Ammon's horn (tissue), 1 donor: ENCODE measurements at regions not wholly inside any gene's neighbourhood (a gene's known extent, or its start where the extent isn't known, plus 50 kb on each side); places are given as distances from the start of the nearest gene placed in this dataset.
"Not testable (repeated sequence)": the region's sequence is repeated elsewhere in the genome, so short reads cannot be mapped to it uniquely, and the experiment has no call there.

Source experiments
- DNase-seq: peaks from one replicate; pipeline ENCODE4 v3.0.0-alpha.2; 2016; ENCODE audit warnings: low spot score

DNA sequence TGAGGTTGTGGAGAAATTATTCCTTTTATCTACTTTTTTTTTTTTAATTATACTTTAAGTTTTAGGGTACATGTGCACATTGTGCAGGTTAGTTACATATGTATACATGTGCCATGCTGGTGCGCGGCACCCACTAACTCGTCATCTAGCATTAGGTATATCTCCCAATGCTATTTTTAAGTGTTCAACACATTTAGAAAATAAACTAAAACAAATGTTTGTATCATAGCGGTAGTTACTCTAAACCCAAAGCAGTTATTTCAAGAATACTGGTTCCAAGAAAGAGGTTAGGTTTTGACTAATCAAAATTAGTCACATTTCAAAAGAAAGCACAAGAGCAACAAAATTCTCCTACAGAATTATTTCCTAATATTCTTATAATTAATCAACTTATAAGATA is 119.5 kb upstream of the SEM1 start:
- not testable (repeated sequence) for DNase-seq

DNA sequence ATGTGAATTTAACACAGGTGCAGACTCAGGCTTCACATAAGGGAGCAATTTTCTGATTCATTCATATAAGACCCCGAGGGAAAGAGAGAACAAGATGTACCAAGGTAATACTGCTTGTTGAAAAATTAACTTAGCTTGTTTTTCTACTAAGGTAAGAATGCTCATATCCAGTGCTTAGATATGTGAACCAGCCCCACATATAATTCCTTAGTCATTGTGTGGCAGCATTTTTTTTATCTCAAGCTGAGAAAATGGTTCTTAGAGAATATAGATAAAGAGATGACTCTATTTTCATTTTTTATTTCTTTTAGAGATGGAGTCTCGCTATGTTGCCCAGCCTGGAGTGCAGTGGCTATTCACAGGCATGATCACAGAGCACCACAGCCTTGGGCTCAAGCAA is 121.8 kb upstream of the SEM1 start:
- DNase-seq: no peak

DNA sequence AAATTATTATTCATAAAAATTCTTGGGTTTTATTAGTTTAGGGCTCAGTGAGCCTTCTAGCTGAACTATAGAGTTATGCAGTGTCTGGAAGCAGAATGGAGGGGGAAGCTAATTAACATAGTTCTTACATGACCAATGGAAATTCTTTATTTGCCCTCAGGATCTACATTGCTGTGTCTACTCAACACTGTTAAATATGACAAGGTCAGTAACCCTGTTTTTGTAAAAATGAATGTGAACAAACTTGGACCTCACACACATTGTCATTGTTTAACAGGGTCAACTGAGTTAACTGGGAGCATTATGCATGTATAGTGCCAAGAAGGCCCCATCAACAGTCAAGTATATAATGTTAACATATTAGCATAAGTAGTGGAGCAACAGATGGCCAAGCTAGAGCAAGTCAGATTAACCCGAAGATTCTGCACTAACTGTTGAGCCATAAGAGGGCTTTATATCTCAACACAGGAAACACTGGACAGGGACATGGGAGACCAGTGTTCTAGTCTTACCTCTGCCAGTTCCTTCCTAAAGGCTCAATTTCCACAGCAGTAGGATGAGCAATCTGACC is 122.5 kb upstream of the SEM1 start:
- DNase-seq: no peak

DNA sequence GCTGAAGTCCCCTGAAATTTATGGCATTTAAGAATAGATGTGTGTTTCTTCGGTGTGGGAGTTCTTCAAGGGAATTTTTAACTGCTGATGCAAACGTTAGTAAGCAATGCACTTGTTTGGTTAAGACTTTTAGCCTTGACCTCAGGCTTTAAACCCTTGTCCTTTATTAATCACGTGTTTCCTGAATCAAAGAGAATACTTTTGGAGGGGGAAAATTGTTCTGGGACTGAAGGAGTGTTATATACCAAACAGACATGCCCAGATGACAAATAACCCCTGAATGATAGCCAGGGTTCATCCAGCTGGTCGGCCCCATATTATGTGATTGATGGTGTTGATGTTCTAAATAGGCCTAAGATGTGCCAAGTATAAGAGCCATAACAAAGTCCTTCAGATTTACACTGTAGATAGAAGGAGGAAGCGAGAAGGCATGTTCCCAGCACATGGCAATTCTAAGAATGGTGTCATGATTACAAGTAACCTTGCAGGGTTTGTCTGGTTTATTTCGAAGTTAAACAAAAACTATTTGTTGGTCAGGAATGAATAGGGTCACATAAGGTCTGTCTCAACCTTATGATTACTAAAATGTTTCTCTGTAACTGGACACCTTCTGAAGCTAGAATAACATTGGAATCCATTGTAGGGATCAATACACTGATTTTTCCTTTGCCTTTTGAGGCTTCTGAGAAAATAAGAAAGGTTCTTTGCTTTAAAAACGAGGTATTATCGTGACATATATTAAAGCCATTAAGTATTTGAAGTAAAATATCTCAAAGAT is 124.2 kb upstream of the SEM1 start:
- DNase-seq: no peak

DNA sequence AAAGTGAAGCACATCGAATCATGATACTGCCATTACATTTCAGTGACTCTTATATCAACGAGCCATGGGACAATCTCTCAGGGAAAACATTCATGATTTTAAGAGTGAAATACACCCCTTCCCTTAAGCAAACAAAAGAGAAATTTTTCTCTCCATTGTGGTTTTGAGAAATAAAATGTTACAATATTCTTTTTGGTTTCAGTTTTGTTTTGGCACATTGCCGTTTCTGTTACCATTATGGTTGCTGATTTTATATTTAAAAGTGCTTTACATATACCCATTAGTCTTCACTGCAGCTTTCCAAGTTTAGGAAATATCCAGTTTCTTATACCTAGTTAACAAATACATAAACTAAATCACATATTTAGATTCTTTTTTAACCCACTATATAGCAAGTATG is 126.8 kb upstream of the SEM1 start:
- no peak for DNase-seq

GRCh38 chr7:96837593-96837992 is 127.9 kb upstream of the SEM1 start:
- DNase-seq: no peak

GRCh38 chr7:96838481-96838880 is 128.8 kb upstream of the SEM1 start:
- no peak for DNase-seq

GRCh38 chr7:96855139-96855538 is 145.5 kb upstream of the SEM1 start:
- no peak for DNase-seq

GRCh38 chr7:96855691-96856090 is 146.0 kb upstream of the SEM1 start:
- no peak for DNase-seq

- no peak for DNase-seq
Measured at GRCh38 chr7:96869538-96869937, 135.8 kb upstream of the DLX6 start.

GRCh38 chr7:96870185-96870584 is 135.2 kb upstream of the DLX6 start:
- DNase-seq: no peak

DNA sequence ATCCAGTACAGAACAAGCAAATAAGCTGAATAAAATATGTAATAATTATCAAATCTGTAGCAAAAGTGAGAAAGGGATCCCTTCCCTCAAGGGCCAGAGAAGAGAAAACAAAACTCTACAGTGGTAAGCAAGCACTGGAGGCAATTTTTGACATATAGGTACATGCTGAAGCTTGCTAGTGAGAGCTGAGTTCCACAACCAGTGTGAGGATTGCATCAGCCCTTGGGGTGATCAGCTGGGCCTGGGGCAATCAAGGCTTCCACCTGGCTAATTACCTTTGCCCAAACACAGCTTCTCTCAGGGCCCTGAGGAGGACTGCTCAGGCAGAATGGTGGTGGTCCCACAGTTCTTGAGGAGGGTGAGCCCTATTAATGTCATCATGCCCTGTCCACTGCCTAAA is 134.4 kb upstream of the DLX6 start:
- DNase-seq: no peak

DNA sequence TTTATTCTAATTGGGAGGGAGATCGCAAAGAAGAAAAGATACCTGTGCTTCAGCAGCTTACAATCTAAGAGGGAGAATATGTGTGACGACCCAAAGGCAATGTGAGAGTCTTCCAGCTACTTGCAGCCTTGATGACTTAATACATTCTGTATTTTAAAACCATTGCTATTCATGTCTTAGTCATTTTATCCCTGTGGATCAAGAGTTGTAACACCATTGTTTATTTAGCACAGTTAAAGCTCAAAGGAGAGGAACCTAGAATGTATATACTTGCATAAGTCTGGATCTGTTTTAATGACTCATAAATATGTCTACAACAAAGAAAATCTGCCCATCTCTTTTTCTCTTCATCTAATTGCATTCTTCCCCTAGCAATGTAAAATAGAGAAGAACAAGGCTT is 117.9 kb upstream of the DLX6 start:
- DNase-seq: no peak

DNA sequence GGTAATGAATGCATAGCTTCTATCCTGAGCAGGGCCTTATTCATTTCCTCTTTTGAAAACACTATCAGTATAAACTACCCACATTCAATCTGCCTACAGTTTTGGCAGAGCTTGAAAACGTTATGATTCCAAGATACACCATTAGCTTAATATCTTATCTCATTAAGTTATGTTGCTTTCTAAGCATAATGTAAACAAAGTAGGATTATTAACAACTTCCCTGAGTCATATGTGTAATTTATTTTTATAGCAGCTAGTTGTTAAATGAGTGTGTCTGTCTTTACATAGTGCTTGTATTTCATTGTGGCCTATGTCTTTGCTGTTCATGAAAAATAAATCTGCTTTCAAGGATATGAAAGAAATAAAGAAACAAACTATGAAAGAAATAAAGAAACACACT is 106.2 kb upstream of the DLX6 start:
- DNase-seq: no peak

GRCh38 chr7:96901822-96902445 is 103.4 kb upstream of the DLX6 start:
- DNase-seq: no peak

GRCh38 chr7:96903906-96904305 is 101.4 kb upstream of the DLX6 start:
- DNase-seq: no peak

DNA sequence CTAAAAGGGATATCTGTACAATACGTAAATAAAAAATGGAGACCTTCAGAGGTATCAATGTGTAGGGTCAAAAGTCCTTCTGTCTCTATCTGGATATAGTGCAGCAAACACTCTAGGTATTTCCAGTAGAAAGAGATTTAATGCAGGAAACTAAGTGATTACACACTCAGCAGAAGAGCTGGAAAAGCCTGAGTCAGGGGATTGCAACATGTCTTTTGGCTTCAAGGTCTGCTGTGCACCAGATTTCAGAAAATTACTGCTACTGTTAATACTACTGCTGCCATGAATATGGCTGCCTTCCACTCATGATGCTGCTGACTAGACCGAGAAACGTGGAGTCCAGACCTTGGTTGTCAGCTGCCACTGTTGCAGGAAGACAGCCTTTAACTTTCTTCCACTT is 94.9 kb upstream of the DLX6 start:
- DNase-seq: no peak

- DNase-seq: no peak
Measured at GRCh38 chr7:96915029-96915428, 90.3 kb upstream of the DLX6 start.

DNA sequence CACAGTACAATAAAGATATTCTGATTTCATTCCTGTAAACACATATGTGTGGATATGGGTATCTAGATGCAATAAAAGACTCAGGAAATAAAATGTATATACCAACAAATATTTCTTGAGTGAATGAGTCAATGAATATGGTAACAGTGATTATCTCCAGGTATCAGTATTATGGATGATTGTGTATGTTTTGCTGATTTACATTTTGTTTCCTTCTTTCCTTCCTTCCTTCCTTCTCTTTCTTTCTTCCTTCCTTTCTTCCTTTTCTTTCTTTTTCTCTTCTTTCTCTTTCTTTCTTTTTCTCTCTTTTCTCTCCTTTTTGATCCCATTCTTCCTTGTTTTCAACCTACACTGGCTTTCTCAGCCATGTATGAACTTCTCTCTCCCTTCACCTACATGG is 85.3 kb upstream of the DLX6 start:
- no peak for DNase-seq

GRCh38 chr7:96920713-96921112 is 84.6 kb upstream of the DLX6 start:
- no peak for DNase-seq

DNA sequence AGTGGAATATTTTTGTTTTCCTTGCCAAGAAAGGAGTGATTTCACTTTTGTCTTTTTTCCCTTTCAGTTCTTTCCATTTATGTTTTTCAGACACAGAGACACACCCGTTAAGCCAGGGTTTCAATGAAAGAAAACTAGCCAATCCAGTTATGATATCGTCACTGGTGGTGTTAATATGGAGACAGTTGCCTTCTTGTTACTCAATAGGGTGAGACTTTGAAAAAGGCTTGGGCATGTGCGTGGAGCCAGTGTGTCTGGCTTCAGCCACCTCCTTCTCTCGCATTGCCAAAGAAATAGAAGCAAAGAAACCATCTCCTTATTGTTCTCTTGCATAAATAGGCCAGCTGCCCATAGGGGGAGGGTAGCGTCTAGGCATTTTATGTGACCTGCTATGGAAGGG is 84.1 kb upstream of the DLX6 start:
- DNase-seq: no peak

DNA sequence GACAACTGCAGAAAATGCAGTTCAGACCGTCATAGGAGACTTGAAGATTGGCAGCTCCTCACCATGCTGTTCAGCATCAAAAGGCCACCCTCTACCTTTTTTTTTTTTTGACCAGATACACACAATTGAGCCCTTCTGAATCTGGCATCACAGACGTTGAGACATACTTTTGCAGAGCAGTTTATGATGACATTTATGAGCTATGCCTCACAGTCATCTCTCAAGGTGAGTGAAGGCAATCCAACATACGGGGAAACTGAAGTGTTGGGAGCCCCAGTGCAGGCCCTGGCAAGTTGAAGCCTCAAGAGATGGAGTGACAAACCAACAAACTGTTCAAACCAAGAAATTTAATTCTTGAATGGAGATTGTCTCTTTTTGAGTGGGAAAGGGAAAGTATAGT is 83.6 kb upstream of the DLX6 start:
- DNase-seq: no peak

DNA sequence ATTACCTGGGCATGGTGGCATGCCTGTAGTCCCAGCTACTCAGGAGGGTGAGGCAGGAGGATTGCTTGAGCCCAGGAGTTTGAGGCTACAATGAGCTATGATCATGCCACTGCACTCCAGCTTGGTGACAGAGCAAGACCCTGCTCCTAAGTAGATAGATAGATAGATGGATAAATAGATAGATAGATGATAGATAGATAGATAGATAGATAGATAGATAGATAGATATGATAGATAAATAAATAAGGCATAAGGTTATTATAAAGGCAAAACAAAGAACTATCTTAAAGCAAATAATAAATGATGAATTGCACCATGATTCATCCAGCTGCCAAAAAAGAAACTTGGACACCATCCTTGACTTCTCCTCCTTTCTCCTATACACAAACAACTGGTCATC is 82.0 kb upstream of the DLX6 start:
- not testable (repeated sequence) for DNase-seq

- no peak for DNase-seq
Measured at GRCh38 chr7:96927131-96927530, 78.2 kb upstream of the DLX6 start.
